ENCODE measurements at regions not wholly inside any gene's neighbourhood (a gene's known extent, or its start where the extent isn't known, plus 50 kb on each side); places are given as distances from the start of the nearest gene placed in this dataset.

GRCh38 chr9:17942498-17942897 lies 363.6 kb downstream of the SH3GL2 start:
- TF ChIP-seq CTCF (IDR thresholded peaks at IDR 0.05; ENCODE audit: low read depth, low read length, missing control alignments), result no peak
- H3K4me3 ChIP-seq (ENCODE audit: low read depth, low read length), result no peak overlapping the region
- in situ Hi-C loops (cut with HindIII; ENCODE audit: low sequenced_read_pairs), result no loop called here
- DNase-seq (ENCODE audit: low read depth), result no peak

- DNase-seq (ENCODE audit: low read depth), result no peak
- H3K4me3 ChIP-seq (ENCODE audit: low read depth, low read length), result no peak overlapping the region
- no peak for TF ChIP-seq CTCF (IDR thresholded peaks at IDR 0.05; ENCODE audit: low read depth, low read length, missing control alignments)
- in situ Hi-C loops (cut with HindIII; ENCODE audit: low sequenced_read_pairs), result no loop called here
These were observed 376.5 kb downstream of the SH3GL2 start for GRCh38 chr9:17955409-17955808.

GRCh38 chr9:17958363-17958762 lies 379.5 kb downstream of the SH3GL2 start:
- DNase-seq (ENCODE audit: low read depth), result no peak
- in situ Hi-C loops (cut with HindIII; ENCODE audit: low sequenced_read_pairs), result no loop called here
- TF ChIP-seq CTCF (IDR thresholded peaks at IDR 0.05; ENCODE audit: low read depth, low read length, missing control alignments), result no peak
- no peak overlapping the region for H3K4me3 ChIP-seq (ENCODE audit: low read depth, low read length)

GRCh38 chr9:17962747-17963146 lies 383.9 kb downstream of the SH3GL2 start:
- TF ChIP-seq CTCF (IDR thresholded peaks at IDR 0.05; ENCODE audit: low read depth, low read length, missing control alignments), result no peak
- DNase-seq (ENCODE audit: low read depth), result no peak
- in situ Hi-C loops (cut with HindIII; ENCODE audit: low sequenced_read_pairs), result no loop called here
- H3K4me3 ChIP-seq (ENCODE audit: low read depth, low read length), result no peak overlapping the region

- H3K4me3 ChIP-seq (ENCODE audit: low read depth, low read length), result no peak overlapping the region
- in situ Hi-C loops (cut with HindIII; ENCODE audit: low sequenced_read_pairs), result no loop called here
- DNase-seq (ENCODE audit: low read depth), result no peak
- TF ChIP-seq CTCF (IDR thresholded peaks at IDR 0.05; ENCODE audit: low read depth, low read length, missing control alignments), result no peak
These were observed 384.6 kb downstream of the SH3GL2 start for GRCh38 chr9:17963498-17963897.

GRCh38 chr9:17967731-17968130 lies 388.9 kb downstream of the SH3GL2 start:
- no peak for DNase-seq (ENCODE audit: low read depth)
- in situ Hi-C loops (cut with HindIII; ENCODE audit: low sequenced_read_pairs), result no loop called here
- no peak overlapping the region for H3K4me3 ChIP-seq (ENCODE audit: low read depth, low read length)
- no peak for TF ChIP-seq CTCF (IDR thresholded peaks at IDR 0.05; ENCODE audit: low read depth, low read length, missing control alignments)

- H3K4me3 ChIP-seq (ENCODE audit: low read depth, low read length), result no peak overlapping the region
- no peak for DNase-seq (ENCODE audit: low read depth)
- no peak for TF ChIP-seq CTCF (IDR thresholded peaks at IDR 0.05; ENCODE audit: low read depth, low read length, missing control alignments)
- in situ Hi-C loops (cut with HindIII; ENCODE audit: low sequenced_read_pairs), result no loop called here
These were observed 390.4 kb downstream of the SH3GL2 start for GRCh38 chr9:17969232-17969631.
